GM18502 (cell line): ENCODE measurements at regions not wholly inside any gene's neighbourhood (a gene's known extent, or its start where the extent isn't known, plus 50 kb on each side); places are given as distances from the start of the nearest gene placed in this dataset.
A peak's percentile ranks its signal among the peaks of the same experiment; 100 is the strongest.
"Not testable (repeated sequence)": the region's sequence is repeated elsewhere in the genome, so short reads cannot be mapped to it uniquely, and the experiment has no call there.

Experiments used
- ATAC-seq: cut with Tn5 transposase; IDR thresholded peaks from one replicate; pipeline ENCODE4 v1.9.1; 2021; ENCODE audit warnings: mild to moderate bottlenecking; ENCODE audit not compliant: unreplicated experiment, poor library complexity

DNA sequence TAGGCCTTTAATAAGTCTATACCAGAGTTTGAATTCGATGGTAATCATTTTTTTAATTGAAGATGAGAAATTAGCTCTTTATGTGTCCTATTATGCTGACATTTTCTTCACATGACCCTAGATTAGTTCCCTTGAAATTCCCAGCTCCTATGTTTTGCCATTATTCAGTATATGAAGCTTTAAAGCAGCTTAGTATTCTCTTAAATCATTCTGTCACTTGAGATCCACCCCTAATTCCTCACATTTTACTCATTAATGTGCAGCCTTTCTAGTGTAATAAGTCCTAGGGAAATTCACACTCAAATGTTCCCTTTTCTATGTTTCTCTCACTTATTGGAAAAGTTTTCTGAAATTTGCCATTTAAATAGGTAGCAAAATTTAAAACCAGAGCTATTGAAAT, 704.5 kb upstream of the B3GALT2 start:
- no peak for ATAC-seq

DNA sequence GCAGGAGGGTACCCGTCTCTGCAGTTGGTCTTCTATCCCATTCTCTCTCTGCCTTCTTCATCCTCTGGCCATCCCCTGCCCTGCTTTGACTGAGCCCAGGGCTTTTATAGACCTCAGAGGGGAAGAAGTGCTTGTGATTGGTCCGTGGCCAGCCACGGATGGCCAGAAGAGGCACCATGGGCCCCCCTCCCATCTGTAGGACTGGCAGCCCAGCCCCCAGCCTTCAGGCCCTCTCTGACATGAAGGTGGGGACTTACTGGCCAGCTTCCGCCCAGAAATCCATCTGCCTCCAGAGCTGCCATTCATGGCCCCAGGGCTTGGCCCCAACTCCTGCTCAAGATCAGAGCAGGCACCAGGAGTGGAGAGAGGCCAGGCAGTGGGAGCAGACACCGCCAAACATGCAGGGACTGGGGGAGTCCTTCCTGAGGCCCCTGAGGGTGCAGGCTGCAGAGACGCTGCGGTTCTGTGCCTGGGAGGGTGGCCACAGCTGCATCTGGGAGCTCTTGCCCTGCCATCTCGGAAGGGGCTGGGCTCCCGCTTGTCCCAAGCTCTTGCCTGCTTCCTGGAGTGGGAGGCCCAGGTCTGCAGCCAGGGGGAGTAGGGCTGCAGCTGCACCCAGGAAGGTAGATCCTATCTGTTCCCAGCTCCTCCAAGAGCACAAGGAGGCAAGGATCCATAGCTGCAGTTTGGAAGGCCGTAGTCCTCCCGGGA, 698.6 kb upstream of the B3GALT2 start:
- ATAC-seq: no peak

DNA sequence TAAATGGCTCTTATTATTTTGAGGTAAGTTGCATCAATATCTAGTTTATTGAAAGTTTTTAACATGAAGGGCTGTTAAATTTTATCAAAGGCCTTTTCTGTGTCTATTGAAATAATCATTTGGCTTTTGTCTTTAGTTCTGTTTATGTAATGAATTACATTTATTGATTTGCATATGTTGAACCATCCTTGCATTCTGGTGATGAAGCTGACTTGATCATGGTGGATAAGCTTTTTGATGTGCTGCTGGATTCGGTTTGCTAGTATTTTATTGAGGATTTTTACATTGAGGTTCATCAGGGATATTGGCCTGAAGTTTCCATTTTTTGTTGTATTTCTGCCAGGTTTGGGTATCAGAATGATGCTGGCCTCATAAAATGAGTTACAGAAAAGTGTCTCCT, 691.5 kb upstream of the B3GALT2 start:
- ATAC-seq: not testable (repeated sequence)

DNA sequence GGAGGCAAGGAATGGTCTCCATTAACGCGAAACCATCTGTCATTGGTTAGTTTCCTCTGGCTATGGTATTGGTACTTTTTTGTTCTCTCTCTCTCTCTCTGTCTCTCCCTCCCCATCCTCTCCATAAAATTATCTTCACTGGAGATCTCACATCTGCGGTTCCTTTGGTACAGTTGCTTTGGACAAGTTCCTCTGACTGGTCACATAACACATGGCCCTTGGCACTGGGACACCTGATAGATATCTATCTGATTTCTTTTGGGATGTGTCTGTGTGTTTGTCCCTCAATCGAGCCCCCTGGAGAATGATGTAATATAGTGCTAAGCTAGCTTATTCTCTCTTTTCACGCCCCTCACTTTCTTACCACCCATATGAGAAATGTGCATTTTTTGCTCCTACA, 682.0 kb upstream of the B3GALT2 start:
- ATAC-seq: no peak

DNA sequence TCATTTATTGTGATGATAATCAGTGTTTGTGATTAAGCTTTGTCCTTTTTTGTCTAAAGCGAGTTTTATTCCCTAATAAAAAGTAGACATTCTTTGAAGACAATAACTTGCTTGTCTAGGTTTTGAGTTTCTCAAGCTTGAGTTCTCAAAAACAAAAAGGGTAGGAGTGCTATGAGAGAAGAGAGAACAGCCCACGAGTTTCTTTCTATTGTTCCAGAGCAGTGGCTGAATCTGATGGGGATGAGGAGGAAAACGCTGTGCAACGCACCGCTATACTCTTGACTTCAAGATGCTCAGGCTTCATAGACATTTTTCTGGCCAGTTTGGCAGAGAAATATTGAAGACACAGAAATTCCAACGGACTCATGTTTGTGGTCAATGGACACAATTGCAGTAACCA, 669.8 kb upstream of the B3GALT2 start:
- ATAC-seq: no peak

DNA sequence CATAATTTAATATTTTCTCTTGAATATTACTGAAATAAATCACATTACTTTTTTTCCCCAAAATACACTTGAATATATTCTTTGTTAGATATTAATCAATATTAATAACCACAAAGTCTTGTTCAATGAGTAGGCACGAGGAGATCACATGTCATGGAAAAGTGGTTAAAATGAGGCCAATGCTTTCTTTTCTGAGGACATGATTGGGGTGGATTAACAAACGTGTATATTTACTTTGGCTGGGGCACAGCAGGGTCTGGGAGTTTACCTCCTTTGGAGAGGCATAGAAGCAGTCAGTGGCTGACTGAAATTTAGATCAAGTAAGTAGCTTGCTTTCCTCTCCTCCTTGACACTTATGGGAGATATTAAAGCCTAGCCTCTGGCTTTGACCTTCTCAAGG, 664.3 kb upstream of the B3GALT2 start:
- ATAC-seq: no peak

DNA sequence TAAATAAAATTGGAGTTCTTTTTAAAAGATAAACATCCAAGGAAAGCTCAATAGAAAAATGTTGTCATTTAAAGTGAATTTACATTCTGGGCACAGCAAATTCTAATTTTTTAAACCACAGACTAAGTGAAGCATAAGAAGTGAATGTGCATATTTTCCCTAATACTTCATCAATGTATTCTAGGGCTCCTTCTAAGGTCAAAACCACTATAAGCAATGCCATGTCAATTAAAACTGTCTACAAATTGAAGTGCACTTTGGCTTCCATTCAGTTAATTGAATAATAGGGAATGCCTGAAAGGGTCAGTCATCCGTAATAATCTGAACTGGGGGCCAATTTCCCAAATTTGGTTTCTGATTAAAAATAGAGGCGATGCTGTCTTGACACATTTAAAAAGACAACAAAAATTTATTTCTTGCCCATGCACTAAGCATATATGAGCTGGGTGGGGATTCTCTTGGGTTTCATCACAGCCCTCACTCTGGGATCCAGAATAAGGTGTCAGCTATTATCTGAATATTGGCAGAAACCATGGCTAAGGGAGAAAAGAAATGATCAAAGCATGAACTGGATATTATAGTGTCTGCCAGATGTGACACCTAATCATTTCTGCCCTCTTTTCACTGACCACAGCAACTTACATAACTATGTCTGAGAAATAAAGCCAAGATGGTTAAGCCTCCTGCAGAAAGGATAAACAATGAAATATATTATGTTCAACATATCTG, 660.6 kb upstream of the B3GALT2 start:
- ATAC-seq: no peak

DNA sequence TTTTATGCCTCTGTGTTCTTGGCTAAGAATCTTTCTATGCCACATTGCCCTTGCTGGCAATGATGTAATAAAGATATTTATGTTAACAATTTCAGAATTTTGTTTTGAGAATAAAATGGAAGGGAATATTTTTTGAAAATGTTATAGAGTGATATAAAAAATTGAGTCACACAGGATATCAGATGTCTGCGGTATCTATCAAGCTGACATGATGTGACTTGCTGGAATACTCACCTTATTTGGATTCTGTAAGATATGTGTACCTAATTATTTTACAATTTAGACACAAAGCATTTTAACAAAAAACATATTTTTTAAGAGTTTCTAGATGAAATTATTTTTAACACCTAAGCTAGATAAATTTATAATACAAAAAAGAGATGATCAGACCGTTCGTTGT, 660.0 kb upstream of the B3GALT2 start:
- no peak for ATAC-seq

DNA sequence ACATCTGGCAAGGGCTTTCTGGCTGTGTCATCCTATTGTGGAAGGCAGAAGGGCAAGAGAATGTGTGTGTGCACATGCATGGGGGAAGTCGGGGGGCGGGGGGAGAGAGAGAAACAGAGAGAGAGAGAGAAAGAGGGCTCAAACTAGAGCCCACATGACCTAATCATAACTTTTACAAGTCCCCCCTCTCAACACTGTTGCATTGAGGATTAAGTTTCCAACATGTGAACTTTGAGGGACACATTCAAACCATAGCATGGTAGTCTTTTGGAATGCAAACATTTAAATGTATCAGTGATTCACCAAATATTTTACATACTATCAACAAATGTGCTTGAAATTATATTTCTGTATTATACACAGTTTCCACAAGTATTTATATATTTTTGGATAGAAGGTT, 655.4 kb upstream of the B3GALT2 start:
- no peak for ATAC-seq

DNA sequence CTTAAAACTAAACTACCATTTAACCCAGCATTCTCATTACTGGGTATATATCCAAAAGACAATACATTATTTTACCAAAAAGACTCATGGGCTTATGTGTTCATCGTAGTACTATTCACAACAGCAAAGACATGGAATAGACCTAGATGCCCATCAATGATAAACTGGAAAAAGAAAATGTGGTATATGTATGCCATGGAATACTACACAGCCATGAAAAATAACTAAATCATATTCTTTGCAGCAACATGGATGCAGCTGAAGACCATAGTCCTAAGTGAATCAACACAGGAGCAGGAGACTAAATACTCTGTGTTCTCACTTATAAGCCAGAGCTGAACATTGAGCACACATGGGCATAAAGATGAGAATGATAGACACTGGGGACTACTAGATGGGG, 645.1 kb upstream of the B3GALT2 start:
- no peak for ATAC-seq

DNA sequence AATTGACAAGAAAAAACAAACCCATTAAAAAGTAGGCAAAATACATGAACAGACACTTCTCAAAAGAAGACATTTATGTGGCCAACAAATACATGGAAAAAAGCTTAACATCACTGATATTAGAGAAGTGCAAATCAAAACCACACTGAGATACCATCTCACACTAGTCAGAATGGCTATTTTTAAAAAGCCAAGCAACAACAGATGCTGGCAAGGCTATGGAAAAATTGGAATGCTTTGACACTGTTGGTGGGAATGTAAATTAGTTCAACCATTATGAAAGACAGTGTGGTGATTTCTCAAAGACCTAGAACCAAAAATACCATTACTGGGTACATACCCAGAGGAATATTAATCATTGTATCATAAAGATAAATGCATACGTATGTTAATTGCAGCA, 641.1 kb upstream of the B3GALT2 start:
- ATAC-seq: no peak

DNA sequence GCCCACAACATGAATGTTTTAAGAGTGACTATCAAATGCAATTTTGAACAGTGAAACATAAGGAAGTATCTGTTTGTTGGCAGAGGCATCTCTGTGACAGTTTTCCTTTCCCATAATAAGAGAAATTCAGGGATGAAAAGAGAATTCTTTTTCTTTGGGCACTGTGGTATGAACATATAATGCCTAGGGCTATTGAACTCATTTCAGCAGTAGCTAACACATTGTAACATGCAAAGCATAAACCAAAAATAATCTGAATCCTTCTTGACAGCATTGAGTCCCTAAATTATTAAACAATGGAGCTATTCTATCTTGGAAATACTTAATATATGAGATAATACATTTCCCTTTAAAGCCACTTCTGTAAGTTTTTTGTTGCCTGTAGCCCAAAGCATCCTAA, 633.0 kb upstream of the B3GALT2 start:
- no peak for ATAC-seq

DNA sequence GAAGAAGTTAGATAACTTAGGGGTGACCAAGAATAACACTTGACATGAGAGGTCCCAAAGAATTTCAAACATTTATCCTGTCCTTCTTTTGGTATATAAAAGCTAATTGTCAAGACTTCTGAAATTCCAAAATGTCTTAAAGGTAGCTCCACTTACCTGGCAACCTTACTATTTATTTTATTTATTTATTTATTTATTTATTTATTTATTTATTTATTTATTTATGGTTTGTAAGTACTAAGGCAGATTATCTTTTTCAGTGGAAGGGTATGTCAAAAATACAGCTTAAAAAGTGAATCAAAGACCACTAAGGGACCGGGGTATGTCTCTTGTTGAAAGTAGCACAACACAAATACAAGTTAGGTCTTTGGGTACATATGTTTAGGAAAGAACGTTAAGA, 620.8 kb upstream of the B3GALT2 start:
- ATAC-seq: no peak

DNA sequence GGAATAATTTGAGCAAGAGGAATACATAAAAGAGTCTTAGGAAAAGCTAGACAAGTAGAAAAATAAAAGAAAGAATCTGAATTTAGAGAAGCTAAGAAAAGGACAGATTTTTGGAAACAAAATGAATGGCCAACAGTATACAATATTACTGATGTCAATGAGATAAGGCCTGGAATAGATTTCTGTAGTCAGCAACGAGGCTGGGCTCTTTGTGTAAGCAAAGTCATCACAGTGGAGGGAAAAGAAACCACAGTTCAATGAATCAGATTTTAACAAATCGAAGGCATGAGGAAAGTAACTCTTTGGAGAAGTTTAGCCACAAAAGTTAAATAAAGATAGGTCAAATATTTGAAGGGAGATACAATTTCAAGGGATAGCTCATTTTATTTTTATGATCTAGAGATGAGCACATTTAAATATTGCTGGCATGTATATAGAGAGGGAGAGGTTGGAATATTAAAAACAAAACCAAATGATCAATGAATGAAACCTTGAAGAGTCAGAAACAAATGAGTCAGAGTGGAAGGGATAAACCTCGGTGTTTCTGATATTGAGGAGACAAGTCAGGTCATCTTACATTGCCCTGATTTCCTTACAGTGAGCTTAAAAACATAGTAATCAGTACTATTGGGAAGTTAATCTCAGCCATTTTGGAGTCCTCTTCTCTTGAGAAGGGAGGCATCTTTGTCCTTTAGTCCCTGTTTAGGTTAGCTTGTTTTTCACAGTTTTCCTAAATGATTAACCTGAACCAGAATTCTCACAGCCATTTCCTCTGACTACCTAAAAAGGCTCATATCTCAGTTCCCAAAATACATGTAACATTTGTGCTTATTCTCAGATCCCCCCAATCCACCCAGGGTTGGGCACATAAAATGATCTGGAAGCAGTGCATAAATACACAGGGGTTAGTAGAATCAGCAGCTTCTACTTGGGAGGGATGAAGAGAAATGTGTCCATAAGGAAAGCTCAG, 620.0 kb upstream of the B3GALT2 start:
- ATAC-seq: peak; percentile 50

DNA sequence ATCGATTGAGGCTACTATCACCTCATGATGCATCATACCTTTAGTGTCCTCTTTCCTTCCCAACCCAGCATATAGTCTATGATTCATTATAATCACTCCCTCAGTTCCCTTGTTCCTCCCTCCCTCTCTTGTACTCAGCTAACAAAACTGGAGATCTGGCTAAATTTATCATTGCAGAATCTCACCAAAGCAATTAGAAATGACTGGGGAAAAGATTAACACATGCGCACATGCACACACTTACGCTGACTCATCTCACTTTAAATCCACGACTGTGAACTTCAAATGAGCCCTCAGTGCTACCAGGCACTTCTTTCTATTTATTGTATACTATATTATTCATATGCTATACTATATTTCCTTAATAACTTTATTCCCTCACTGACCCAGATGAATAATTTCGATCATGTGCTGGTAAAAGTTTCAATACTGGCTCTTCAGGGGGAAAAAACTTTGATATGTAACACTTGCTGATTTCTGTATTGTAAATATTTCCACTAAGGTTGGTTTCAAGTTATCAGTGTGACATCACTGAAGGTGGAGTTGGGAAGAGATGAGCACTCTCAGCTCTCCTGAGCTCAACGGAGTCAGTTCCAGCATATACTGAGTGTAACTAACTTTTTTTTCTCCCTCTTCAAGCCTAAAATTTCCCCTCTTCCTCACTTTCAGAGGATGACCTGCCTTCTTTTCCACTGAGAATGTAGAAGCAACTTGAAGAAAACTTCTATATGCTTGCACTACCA, 613.7 kb upstream of the B3GALT2 start:
- ATAC-seq: no peak

DNA sequence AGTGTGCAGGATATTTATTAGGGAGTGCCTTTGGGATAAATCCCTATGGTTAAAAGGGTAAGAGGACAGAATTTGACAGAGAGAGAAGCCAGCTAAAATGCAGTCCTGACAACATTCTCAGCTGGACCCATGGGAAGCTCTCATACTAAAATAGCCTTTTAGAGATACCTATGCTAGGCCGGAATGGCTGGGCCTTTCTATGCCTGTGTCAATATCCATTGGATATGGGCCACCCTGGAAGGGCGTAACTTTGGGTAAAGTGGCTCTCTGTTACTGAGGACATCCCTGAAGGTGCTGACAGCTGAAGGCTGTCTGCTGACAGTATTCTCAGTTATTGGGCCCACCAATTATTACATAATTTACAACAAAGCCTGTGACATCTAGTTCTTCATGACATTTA, 613.0 kb upstream of the B3GALT2 start:
- ATAC-seq: no peak

DNA sequence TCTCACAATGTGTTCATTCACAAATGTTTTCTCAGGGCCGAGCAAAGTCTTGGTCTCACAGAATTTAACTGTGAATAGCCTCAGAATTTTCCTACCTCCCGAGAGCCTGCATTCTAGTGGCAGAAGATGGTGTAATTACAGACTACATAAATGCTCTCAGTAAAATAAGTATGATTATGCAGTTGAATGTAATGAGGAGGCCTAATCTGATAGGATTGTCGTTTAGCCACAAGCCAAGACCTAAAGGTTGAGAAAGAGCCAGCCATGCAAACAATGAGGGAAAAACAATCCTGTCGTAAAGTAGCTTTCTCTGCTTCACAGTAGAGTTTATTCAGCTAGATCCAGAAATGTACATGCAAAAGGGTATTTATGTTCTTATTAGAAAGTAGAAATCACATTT, 607.8 kb upstream of the B3GALT2 start:
- ATAC-seq: no peak

DNA sequence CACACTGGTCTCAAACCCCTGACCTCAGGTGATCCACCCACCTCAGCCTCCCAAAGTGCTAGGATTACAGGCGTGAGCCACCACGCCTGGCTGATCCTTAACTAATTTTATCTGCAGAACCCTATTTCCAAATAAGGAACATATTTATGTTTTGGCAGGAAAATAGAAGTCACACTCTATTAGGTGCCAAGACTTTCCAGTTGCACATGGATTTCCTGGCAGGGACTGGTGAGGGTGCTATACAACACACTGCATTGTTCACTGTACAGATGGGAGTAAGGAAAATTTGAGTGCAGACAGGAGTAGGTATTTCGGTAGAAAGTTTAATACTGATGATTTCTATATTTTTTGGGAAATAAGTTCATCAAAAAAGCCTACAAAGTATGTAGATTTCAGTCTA, 605.3 kb upstream of the B3GALT2 start:
- ATAC-seq: no peak

DNA sequence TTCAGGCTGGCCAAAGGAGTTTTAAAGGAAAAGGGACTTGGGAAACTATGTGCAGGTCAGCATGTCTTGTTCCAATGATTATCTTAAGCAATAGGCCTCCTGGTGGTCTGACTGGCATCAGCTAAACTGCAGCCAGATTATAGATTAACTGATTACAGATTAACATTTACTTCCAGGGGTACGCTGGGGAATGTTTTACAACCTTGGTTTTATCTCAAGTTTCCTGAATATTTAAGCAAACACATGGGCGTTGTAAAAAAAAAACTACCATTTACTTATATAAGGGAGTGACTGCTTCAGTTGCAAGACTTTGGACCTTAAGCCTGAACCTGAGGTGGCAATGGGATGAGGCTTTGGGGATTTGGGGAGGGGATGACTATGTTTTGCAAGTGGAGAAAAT, 600.6 kb upstream of the B3GALT2 start:
- ATAC-seq: no peak

DNA sequence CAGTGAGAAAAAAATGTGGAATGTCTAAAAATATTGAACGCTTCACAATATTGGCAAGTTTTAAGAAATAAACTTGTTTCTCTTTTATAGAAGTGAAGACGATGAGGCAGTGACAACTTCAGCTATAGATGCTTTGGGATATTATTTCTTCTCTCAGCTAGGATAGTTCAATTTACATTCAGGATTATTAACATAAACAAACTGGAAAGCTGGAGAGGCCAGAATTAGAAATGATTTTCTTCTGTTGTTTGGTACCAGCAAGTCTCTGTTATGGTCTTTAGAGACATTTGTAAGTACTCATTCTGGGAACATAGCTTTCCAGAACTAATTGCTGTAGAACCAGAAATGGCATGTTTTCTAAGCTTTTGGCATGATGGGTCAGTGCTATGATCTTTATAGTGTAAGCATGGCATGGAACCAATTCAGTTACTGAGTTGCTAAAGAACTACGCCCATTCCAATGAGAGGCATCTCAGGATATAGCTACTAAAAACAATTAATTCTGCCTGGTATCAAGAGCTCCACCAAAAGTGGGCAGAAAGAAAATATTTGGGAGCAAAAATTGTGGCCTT, 599.5 kb upstream of the B3GALT2 start:
- ATAC-seq: no peak
